Lung (tissue), 11 donors: ENCODE measurements at regions not wholly inside any gene's neighbourhood (a gene's known extent, or its start where the extent isn't known, plus 50 kb on each side); places are given as distances from the start of the nearest gene placed in this dataset.

ENCODE experiments used
- ATAC-seq: fragments of 200-7000 bp; cut with Tn5 transposase; one replicate; pipeline ENCODE4 v1.9.1; 2020; ENCODE audit warnings: moderate number of reproducible peaks; ENCODE audit not compliant: insufficient read depth, low FRiP score
- DNase-seq, 3 donors: peaks; one replicate each; pipeline ENCODE4 v3.0.0-alpha.2; 2013 to 2017
- H3K27ac ChIP-seq, 2 donors: one replicate each; pipeline ENCODE4 v1.5.1; 2013; ENCODE audit warnings: mild to moderate bottlenecking in 2 of 2, moderate library complexity in 2 of 2, control low read depth in 1 of 2, inconsistent platforms in 1 of 2, low read depth in 1 of 2, low read length in 1 of 2
- H3K27me3 ChIP-seq, 3 donors: one replicate each; pipeline ENCODE4 v1.5.1; 2013; ENCODE audit warnings: low read length in 2 of 3; ENCODE audit not compliant: control insufficient read depth in 3 of 3, insufficient read depth in 3 of 3
- H3K36me3 ChIP-seq, 4 donors: one replicate each; pipeline ENCODE4 v1.5.1; 2013; ENCODE audit warnings: low read length in 4 of 4, mild to moderate bottlenecking in 1 of 4, moderate library complexity in 1 of 4; ENCODE audit not compliant: control insufficient read depth in 4 of 4, insufficient read depth in 4 of 4
- H3K4me1 ChIP-seq, 5 donors: one replicate each; pipeline ENCODE4 v1.5.1; 2013; ENCODE audit warnings: low read length in 5 of 5, mild to moderate bottlenecking in 2 of 5, moderate library complexity in 1 of 5; ENCODE audit not compliant: control insufficient read depth in 5 of 5, insufficient read depth in 5 of 5
- H3K4me3 ChIP-seq: one replicate; pipeline ENCODE4 v1.5.1; 2013; ENCODE audit warnings: mild to moderate bottlenecking, control low read depth, moderate library complexity
- H3K9ac ChIP-seq, 2 donors: one replicate each; pipeline ENCODE4 v1.5.1; 2013; ENCODE audit warnings: low read length in 2 of 2, control low read depth in 1 of 2; ENCODE audit not compliant: insufficient read depth in 1 of 2
- H3K9me3 ChIP-seq, 4 donors: one replicate each; pipeline ENCODE4 v1.5.1; 2013; ENCODE audit warnings: low read length in 3 of 4, mild to moderate bottlenecking in 1 of 4, moderate library complexity in 1 of 4; ENCODE audit not compliant: control insufficient read depth in 4 of 4, insufficient read depth in 3 of 4
- WGBS, 2 donors: extraction: QIAGEN DNeasy Blood & Tissue Kit; methylation state at CpG; one replicate each; pipeline ENCODE4 v1.1.7; 2013; 5-methylcytosine and 5-hydroxymethylcytosine counted together
- TF ChIP-seq, protein P1 (sequence below): IDR thresholded peaks from 2 replicates; pipeline ENCODE4 v1.5.1; 2012; ENCODE audit warnings: mild to moderate bottlenecking; ENCODE audit errors: control extremely low read depth, extremely low read depth
- donor health status: control.
- donor health status: control.
- donor health status: Bipolar disorder and iron deficiency.
- donor health status: healthy.
- donor health status: DM: yes; HTN: yes; CAD: no.

DNA sequence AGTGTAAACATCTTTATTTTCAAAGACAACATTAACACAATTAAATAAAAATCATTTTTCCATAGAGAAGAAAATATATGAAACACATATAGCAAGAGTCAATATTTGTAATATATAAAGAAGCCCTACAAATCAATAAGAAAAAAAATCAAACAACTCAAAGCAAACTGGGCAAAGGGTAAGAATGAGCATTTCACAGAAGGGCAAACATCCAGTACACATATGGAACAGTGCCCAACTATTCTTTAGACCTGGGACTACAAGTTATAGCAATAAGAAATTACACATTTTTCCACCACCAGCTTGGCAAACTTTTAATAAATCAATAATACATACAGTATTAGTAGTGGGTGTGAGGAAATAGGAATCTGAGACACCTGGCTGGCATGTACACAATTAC is 324.1 kb downstream of the CYP26B1 start:
- Histone ChIP-seq H3K4me1 (peaks cover 0 to 21% (median 5%) of the 10 kb centered on the region in 5 donors), H3K9ac (no peak overlapping the region), H3K27me3 (no peaks in the 10 kb centered on the region), H3K4me3 (no peak overlapping the region), H3K27ac (no peak overlapping the region), H3K36me3 (no peaks in the 10 kb centered on the region), H3K9me3 (no peaks in the 10 kb centered on the region)
- DNase-seq (no peak), ATAC-seq (no peak)
- TF ChIP-seq, protein P1, sequence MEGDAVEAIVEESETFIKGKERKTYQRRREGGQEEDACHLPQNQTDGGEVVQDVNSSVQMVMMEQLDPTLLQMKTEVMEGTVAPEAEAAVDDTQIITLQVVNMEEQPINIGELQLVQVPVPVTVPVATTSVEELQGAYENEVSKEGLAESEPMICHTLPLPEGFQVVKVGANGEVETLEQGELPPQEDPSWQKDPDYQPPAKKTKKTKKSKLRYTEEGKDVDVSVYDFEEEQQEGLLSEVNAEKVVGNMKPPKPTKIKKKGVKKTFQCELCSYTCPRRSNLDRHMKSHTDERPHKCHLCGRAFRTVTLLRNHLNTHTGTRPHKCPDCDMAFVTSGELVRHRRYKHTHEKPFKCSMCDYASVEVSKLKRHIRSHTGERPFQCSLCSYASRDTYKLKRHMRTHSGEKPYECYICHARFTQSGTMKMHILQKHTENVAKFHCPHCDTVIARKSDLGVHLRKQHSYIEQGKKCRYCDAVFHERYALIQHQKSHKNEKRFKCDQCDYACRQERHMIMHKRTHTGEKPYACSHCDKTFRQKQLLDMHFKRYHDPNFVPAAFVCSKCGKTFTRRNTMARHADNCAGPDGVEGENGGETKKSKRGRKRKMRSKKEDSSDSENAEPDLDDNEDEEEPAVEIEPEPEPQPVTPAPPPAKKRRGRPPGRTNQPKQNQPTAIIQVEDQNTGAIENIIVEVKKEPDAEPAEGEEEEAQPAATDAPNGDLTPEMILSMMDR, result no peak

DNA sequence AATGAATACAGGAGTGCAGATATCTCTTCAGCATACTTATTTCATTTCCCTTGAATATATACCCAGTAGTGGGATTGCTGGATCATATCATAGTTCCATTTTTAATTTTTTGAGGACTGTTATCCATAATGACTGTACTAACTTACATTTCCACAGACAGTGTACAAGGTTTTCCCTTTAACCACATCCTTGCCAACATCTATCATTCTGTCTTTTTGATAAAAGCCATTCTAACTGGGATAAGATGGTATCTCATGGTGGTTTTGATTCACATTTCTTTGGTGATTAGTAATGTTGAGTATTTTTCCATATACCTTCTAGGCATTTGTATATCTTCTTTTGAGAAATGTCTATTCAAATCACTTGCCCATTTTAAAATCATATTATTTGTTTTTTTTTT is 325.2 kb downstream of the CYP26B1 start:
- Histone ChIP-seq H3K9me3 (no peaks in the 10 kb centered on the region), H3K4me3 (no peak overlapping the region), H3K9ac (no peak overlapping the region), H3K27ac (no peak overlapping the region), H3K4me1 (peaks cover 0 to 15% (median 5%) of the 10 kb centered on the region in 5 donors), H3K27me3 (no peaks in the 10 kb centered on the region), H3K36me3 (no peaks in the 10 kb centered on the region)
- ATAC-seq (no peak), DNase-seq (no peak)
- TF ChIP-seq, protein P1, result no peak

DNA sequence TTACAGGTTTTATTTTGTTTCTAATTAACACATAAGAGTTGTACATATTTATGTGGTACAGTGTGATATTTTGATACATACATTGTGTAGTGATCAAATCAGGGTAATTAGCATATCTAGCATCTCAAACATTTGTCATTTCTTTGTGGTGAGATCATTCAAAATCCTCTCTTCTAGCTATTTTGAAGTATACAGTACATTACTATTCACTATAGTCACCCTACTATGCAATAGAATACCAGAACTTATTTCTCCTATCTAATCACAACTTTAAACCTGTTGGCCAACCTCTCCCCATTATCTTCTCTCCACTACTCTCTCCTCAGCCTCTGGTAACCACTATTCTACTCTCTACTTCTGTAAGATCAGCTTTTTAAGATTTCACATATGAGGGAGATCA is 325.8 kb downstream of the CYP26B1 start:
- ATAC-seq (no peak), DNase-seq (no peak)
- Histone ChIP-seq H3K27ac (no peak overlapping the region), H3K4me3 (no peak overlapping the region), H3K4me1 (peaks cover 0 to 9% (median 1%) of the 10 kb centered on the region in 5 donors), H3K27me3 (no peaks in the 10 kb centered on the region), H3K9me3 (peaks cover 0 to 1% (median 0%) of the 10 kb centered on the region in 4 donors), H3K36me3 (no peaks in the 10 kb centered on the region), H3K9ac (no peak overlapping the region)
- TF ChIP-seq, protein P1, result no peak

DNA sequence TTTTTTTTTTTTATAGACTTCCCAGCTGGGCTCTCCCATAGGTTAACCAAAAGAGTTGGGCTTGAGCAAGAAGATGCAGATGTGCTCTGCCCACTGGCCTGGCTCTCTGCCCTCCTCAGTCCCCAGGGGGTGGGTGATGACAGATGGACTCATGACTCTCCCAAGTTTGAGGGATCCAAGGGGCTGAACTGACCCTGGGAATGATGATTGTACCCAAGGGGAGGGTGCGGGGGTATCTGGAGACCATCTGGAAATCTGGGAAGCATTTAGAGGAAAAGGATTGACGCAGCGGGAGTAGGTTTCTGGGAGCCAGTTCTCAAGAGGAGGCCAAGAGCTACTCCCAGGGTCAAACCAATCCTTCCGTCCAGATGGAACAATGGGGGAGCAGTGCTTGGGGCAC is 330.8 kb downstream of the CYP26B1 start:
- DNase-seq (peak in 1 of 3 donors; percentile 10), ATAC-seq (no peak)
- TF ChIP-seq, protein P1, result no peak
- Histone ChIP-seq H3K27me3 (no peaks in the 10 kb centered on the region), H3K4me3 (no peak overlapping the region), H3K27ac (no peak overlapping the region), H3K9me3 (peaks cover 0 to 1% (median 0%) of the 10 kb centered on the region in 4 donors), H3K4me1 (peaks cover 0 to 19% (median 6%) of the 10 kb centered on the region in 5 donors), H3K9ac (no peak overlapping the region), H3K36me3 (no peaks in the 10 kb centered on the region)
- WGBS, 2 donors, result 93 to 97% methylated on average over 4 of the region's 4 CpGs
